ENCODE measurements at regions not wholly inside any gene's neighbourhood (a gene's known extent, or its start where the extent isn't known, plus 50 kb on each side); places are given as distances from the start of the nearest gene placed in this dataset.

DNA sequence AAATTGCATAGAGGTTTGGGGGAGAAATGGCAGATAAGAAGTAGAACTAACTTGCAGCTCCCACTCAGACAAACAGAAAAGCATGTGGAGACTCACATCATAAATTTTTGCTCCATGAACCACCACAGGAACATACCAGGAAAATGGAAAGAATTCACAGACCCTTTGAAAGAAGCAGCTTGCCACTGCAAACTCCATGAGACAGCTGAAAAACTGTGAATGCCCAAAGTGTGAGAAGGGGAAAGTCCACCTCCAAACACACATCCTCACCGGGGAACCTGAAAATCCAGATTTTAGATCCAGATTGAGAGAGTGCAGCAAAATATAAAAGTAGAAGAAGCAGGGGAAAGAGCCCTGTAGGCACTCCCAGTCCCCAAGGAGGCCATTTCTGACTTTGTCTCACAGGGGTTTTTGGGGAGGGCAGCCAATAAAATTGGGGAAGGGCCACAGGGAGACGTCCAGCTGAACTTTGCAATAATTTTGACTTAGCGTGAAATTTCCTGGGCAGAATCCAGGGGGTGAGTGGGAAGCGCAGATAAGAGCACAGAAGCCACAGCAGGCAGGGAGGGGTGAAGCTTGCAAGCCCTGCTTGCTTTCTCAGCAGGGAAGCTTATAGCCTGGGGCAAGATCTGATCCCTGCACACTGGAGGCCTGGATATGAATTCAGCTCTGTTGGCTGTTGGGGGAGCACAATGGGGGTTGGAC lies 183.4 kb upstream of the UBE2E2 start:
- Histone ChIP-seq H3K27ac (ENCODE audit: low read length) (no peak overlapping the region), H3K36me3 (ENCODE audit: control insufficient read depth, insufficient read depth, low read length) (no peaks in the 10 kb centered on the region), H3K27me3 (ENCODE audit: control insufficient read depth, insufficient read depth, low read length) (no peaks in the 10 kb centered on the region), H3K9me3 (ENCODE audit: control insufficient read depth, insufficient read depth, low read length) (no peaks in the 10 kb centered on the region), H3K4me3 (ENCODE audit: low read length) (no peak overlapping the region), H3K4me1 (ENCODE audit: control insufficient read depth, insufficient read depth, low read length) (no peaks in the 10 kb centered on the region)
- no peak for DNase-seq
- no peak overlapping the region for H3K27ac Mint-ChIP-seq
- H3K4me1 Mint-ChIP-seq, result no peaks in the 10 kb centered on the region
- 85% methylated on average over 3 of the region's 4 CpGs for WGBS (ENCODE audit: insufficient coverage)
- H3K9me3 Mint-ChIP-seq, result peaks cover 10% of the 10 kb centered on the region in 2 donors
- intact Hi-C loops (cut with micrococcal nuclease), result no loop called here
- no peak overlapping the region for H3K4me3 Mint-ChIP-seq
- peaks cover 14% of the 10 kb centered on the region for H3K36me3 Mint-ChIP-seq
- no peak for ATAC-seq
- H3K27me3 Mint-ChIP-seq (ENCODE audit: low read depth in 2 of 2), result no peaks in the 10 kb centered on the region
- TF ChIP-seq, protein P1, sequence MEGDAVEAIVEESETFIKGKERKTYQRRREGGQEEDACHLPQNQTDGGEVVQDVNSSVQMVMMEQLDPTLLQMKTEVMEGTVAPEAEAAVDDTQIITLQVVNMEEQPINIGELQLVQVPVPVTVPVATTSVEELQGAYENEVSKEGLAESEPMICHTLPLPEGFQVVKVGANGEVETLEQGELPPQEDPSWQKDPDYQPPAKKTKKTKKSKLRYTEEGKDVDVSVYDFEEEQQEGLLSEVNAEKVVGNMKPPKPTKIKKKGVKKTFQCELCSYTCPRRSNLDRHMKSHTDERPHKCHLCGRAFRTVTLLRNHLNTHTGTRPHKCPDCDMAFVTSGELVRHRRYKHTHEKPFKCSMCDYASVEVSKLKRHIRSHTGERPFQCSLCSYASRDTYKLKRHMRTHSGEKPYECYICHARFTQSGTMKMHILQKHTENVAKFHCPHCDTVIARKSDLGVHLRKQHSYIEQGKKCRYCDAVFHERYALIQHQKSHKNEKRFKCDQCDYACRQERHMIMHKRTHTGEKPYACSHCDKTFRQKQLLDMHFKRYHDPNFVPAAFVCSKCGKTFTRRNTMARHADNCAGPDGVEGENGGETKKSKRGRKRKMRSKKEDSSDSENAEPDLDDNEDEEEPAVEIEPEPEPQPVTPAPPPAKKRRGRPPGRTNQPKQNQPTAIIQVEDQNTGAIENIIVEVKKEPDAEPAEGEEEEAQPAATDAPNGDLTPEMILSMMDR (IDR thresholded peaks at IDR 0.05), result no peak

- ATAC-seq (no peak), DNase-seq (no peak)
- no peaks in the 10 kb centered on the region for H3K36me3 Mint-ChIP-seq
- Histone ChIP-seq H3K4me3 (ENCODE audit: low read length) (no peak overlapping the region), H3K9me3 (ENCODE audit: control insufficient read depth, insufficient read depth, low read length) (no peaks in the 10 kb centered on the region), H3K27ac (ENCODE audit: low read length) (no peak overlapping the region), H3K4me1 (ENCODE audit: control insufficient read depth, insufficient read depth, low read length) (no peaks in the 10 kb centered on the region), H3K27me3 (ENCODE audit: control insufficient read depth, insufficient read depth, low read length) (no peaks in the 10 kb centered on the region), H3K36me3 (ENCODE audit: control insufficient read depth, insufficient read depth, low read length) (no peaks in the 10 kb centered on the region)
- H3K27ac Mint-ChIP-seq, result no peak overlapping the region
- no peaks in the 10 kb centered on the region for H3K4me1 Mint-ChIP-seq
- H3K4me3 Mint-ChIP-seq, result no peak overlapping the region
- H3K27me3 Mint-ChIP-seq (ENCODE audit: low read depth in 2 of 2), result no peaks in the 10 kb centered on the region
- H3K9me3 Mint-ChIP-seq, result peaks cover 4 to 12% of the 10 kb centered on the region in 2 donors
- TF ChIP-seq, protein P1 (IDR thresholded peaks at IDR 0.05), result no peak
- WGBS (ENCODE audit: insufficient coverage), result no CpG with 5 or more reads among the region's 2 CpGs
- intact Hi-C loops (cut with micrococcal nuclease), result no loop called here
Observed at GRCh38 chr3:23028294-23028693, 174.8 kb upstream of the UBE2E2 start.

GRCh38 chr3:23029001-23029400 lies 174.1 kb upstream of the UBE2E2 start:
- Histone ChIP-seq H3K27ac (ENCODE audit: low read length) (no peak overlapping the region), H3K36me3 (ENCODE audit: control insufficient read depth, insufficient read depth, low read length) (no peaks in the 10 kb centered on the region), H3K27me3 (ENCODE audit: control insufficient read depth, insufficient read depth, low read length) (no peaks in the 10 kb centered on the region), H3K9me3 (ENCODE audit: control insufficient read depth, insufficient read depth, low read length) (no peaks in the 10 kb centered on the region), H3K4me1 (ENCODE audit: control insufficient read depth, insufficient read depth, low read length) (no peaks in the 10 kb centered on the region), H3K4me3 (ENCODE audit: low read length) (no peak overlapping the region)
- Mint-ChIP-seq H3K4me3 (no peak overlapping the region), H3K27me3 (ENCODE audit: low read depth in 2 of 2) (no peaks in the 10 kb centered on the region), H3K4me1 (no peaks in the 10 kb centered on the region), H3K9me3 (peaks cover 3 to 10% of the 10 kb centered on the region in 2 donors), H3K27ac (no peak overlapping the region), H3K36me3 (no peaks in the 10 kb centered on the region)
- TF ChIP-seq, protein P1 (IDR thresholded peaks at IDR 0.05), result no peak
- 79% methylated on average over 1 of the region's 2 CpGs for WGBS (ENCODE audit: insufficient coverage)
- ATAC-seq, result no peak
- DNase-seq, result no peak
- intact Hi-C loops (cut with micrococcal nuclease), result no loop called here
